ENCODE measurements at regions not wholly inside any gene's neighbourhood (a gene's known extent, or its start where the extent isn't known, plus 50 kb on each side); places are given as distances from the start of the nearest gene placed in this dataset.

DNA sequence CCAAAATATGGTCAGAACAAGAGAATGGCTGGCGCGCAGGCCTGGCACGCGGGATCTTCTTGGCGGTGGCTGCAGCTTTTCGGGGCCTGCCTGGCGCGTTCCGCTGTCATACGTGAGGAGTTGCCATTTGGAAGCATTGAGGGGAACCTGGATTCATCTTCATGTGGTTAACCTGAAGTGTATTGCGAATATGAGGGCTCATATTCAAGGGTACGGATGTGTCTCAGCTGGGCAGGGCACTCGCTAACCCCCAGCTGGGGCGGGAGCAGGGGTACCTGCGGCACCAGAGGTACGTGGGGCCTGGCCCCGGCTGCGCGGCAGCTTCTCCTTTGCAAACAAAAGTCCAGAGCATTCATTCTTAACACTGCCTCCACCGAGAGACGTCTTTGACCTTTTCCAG is 605.6 kb downstream of the QKI start:
- no peak for DNase-seq
- no peaks in the 10 kb centered on the region for H3K79me1 ChIP-seq (ENCODE audit: insufficient read depth, low read depth, low read length, poor library complexity, severe bottlenecking)
- no peak overlapping the region for H2BK15ac ChIP-seq (ENCODE audit: low read depth, low read length)
- no peaks in the 10 kb centered on the region for H3K4me1 ChIP-seq (ENCODE audit: insufficient read depth, low read length)
- no peak overlapping the region for H3K14ac ChIP-seq (ENCODE audit: insufficient read depth, low read length)
- no peak for TF ChIP-seq CTCF (conservative IDR thresholded peaks at IDR 0.05)
- H3T11ph ChIP-seq (ENCODE audit: low read length) = no peak overlapping the region
- H2AK5ac ChIP-seq (ENCODE audit: insufficient read length, low read length) = no peak overlapping the region
- no peak overlapping the region for H3K27ac Mint-ChIP-seq
- H3K4ac ChIP-seq (ENCODE audit: low read depth, low read length) = no peak overlapping the region
- H2BK12ac ChIP-seq (ENCODE audit: insufficient read length, low read depth, low read length) = no peak overlapping the region
- H3K79me2 ChIP-seq (ENCODE audit: insufficient read depth, low read length) = no peaks in the 10 kb centered on the region
- no peak overlapping the region for H3K18ac ChIP-seq (ENCODE audit: insufficient read length, low read depth, low read length)
- no peak overlapping the region for H3K27ac ChIP-seq (ENCODE audit: insufficient read length, low read depth, low read length)
- H3K27me3 Mint-ChIP-seq (ENCODE audit: low read depth) = peaks cover 9% of the 10 kb centered on the region; the same call in 1 of the 2 replicates
- no peak overlapping the region for H3K4me3 Mint-ChIP-seq
- H3K9me3 Mint-ChIP-seq = peaks cover 0 to 3% of the 10 kb centered on the region in 2 experiments; a peak in 2 of 5 replicates
- H2AFZ ChIP-seq (ENCODE audit: low read length) = no peak overlapping the region
- no peak overlapping the region for H3K9ac ChIP-seq (ENCODE audit: extremely low read depth, insufficient read length, low read length)
- no peak overlapping the region for H3K56ac ChIP-seq (ENCODE audit: insufficient read length, low read depth, low read length)
- no peaks in the 10 kb centered on the region for H3K9me3 ChIP-seq (ENCODE audit: control insufficient read depth, low read depth, low read length)
- no CpG with 5 or more reads among the region's 21 CpGs for WGBS (ENCODE audit: extremely low coverage, insufficient read length, low lambda C conversion rate)
- H3K27me3 ChIP-seq (ENCODE audit: insufficient read depth, low read length) = no peaks in the 10 kb centered on the region
- H4K91ac ChIP-seq (ENCODE audit: insufficient read length, low read depth, low read length) = no peak overlapping the region
- no peak overlapping the region for H4K5ac ChIP-seq (ENCODE audit: insufficient read length, low read depth, low read length)
- H3K23ac ChIP-seq (ENCODE audit: insufficient read length, low read depth, low read length) = no peak overlapping the region
- H3K23me2 ChIP-seq (ENCODE audit: insufficient read length, low read depth, low read length, poor library complexity, severe bottlenecking) = no peaks in the 10 kb centered on the region
- no peak overlapping the region for H2BK5ac ChIP-seq (ENCODE audit: insufficient read length, low read length)
- peaks cover 2% of the 10 kb centered on the region for H4K20me1 ChIP-seq (ENCODE audit: control insufficient read depth, insufficient read depth, insufficient read length)
- H2BK20ac ChIP-seq (ENCODE audit: low read depth, low read length, poor library complexity, severe bottlenecking) = no peak overlapping the region
- peaks cover 12 to 23% of the 10 kb centered on the region in 2 experiments for H3K4me1 Mint-ChIP-seq
- H2BK120ac ChIP-seq (ENCODE audit: low read depth, low read length, poor library complexity, severe bottlenecking) = no peak overlapping the region
- H3K4me2 ChIP-seq (ENCODE audit: insufficient read depth, insufficient read length, low read length) = no peak overlapping the region
- no peak overlapping the region for H4K8ac ChIP-seq (replicated peaks; ENCODE audit: insufficient read length, low read depth, low read length)
- peaks cover 0 to 2% (median 0%) of the 10 kb centered on the region in 3 experiments; a peak in 1 of 7 replicates for H3K36me3 Mint-ChIP-seq (ENCODE audit: insufficient read depth in 1 of 3, low read depth in 3 of 3)

Measured in H9 (cell line).